GM10248 (cell line): ENCODE measurements at regions not wholly inside any gene's neighbourhood (a gene's known extent, or its start where the extent isn't known, plus 50 kb on each side); places are given as distances from the start of the nearest gene placed in this dataset.
"Not testable (repeated sequence)": the region's sequence is repeated elsewhere in the genome, so short reads cannot be mapped to it uniquely, and the experiment has no call there.

Experiments
- CTCF ChIA-PET: fragments of 300-600 bp; sonication (Branson Sonifier 250); formaldehyde crosslinking; extraction: SDS; loops from one replicate; lab custom pipeline; 2021; ENCODE audit warnings: antibody characterized with exemption; lab: Yijun Ruan, JAX
- POLR2A ChIA-PET: fragments of 350-650 bp; sonication (Branson Sonifier 250); formaldehyde crosslinking; extraction: SDS; loops from one replicate; lab custom pipeline; 2020; ENCODE audit warnings: antibody characterized with exemption; lab: Yijun Ruan, JAX
- DNase-seq: peaks from one replicate; pipeline ENCODE4 v3.0.0; 2012; ENCODE audit errors: extremely low spot score
- TF ChIP-seq, protein P1 (sequence below): IDR thresholded peaks from 2 replicates; pipeline ENCODE4 v1.5.1; 2012; ENCODE audit warnings: mild to moderate bottlenecking, low read depth; ENCODE audit errors: extremely low read depth, missing control alignments, control extremely low read depth

DNA sequence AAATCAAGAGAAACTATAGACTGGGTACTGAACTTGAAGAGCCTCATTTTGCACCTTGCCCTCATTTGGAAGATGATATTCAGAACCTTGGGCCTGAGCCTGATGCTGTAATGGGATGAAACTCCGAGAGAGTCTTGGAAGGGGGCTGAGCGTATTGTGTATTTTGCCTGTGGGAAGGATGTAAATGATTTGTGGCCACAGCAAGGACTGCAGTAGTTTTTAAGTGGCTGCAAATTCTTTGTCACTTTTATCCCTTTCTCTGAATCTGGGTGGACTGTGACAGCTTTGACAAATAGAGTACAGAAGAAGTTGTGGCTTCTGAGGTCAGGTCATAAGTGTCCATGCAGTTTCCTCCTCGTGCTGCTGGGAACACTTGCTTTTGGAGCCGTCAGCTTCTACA is 221.2 kb downstream of the ADRA2A start:
- ChIA-PET CTCF (no interaction called here), POLR2A (no interaction called here)
- TF ChIP-seq, protein P1, sequence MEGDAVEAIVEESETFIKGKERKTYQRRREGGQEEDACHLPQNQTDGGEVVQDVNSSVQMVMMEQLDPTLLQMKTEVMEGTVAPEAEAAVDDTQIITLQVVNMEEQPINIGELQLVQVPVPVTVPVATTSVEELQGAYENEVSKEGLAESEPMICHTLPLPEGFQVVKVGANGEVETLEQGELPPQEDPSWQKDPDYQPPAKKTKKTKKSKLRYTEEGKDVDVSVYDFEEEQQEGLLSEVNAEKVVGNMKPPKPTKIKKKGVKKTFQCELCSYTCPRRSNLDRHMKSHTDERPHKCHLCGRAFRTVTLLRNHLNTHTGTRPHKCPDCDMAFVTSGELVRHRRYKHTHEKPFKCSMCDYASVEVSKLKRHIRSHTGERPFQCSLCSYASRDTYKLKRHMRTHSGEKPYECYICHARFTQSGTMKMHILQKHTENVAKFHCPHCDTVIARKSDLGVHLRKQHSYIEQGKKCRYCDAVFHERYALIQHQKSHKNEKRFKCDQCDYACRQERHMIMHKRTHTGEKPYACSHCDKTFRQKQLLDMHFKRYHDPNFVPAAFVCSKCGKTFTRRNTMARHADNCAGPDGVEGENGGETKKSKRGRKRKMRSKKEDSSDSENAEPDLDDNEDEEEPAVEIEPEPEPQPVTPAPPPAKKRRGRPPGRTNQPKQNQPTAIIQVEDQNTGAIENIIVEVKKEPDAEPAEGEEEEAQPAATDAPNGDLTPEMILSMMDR = no peak
- DNase-seq = no peak

DNA sequence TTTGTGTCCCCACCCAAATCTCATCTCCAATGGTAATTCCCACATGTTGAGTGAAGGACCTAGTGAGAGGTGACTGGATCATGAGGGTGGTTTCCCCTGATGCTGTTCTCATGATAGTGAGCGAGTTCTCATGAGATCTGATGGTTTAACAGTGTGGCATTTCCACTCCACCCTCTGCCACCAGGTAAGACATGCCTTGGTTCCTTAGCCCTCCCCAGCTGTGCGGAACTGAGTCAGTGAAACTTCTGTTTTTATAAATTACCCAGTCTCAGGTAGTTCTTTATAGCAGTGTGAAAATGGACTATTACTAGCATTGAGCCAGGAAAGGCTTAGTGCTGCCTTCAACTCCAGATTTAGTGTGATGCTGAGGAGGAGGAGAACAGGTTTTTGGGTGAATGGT is 222.2 kb downstream of the ADRA2A start:
- DNase-seq = no peak
- CTCF ChIA-PET = no interaction called here
- POLR2A ChIA-PET = no interaction called here
- TF ChIP-seq, protein P1 = no peak

DNA sequence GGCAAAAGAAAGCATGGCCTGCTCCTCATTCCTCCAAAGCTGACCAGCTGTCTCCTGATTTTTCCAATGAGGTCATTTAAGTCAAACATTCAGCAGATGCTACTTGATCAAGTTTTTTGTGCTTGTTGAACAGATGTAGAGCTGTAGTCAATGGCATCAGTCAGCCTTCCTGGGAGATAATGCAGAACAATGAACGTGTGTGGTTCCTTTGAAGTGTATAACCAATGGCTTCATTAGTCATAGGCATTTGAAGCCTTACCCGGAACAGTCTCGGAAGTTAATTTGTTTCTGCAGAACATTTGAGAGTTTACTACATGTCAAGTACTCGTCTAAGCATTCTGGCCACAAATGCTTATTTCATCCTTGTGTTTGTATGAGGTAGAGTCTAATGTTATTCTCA is 227.1 kb downstream of the ADRA2A start:
- TF ChIP-seq, protein P1 = no peak
- POLR2A ChIA-PET = no interaction called here
- CTCF ChIA-PET = interaction anchor here (1.1 kb wide), 1 partner anchor 120 kb away, joined by 3 read pairs; no protein-coding TSS in a partner anchor
- no peak for DNase-seq

DNA sequence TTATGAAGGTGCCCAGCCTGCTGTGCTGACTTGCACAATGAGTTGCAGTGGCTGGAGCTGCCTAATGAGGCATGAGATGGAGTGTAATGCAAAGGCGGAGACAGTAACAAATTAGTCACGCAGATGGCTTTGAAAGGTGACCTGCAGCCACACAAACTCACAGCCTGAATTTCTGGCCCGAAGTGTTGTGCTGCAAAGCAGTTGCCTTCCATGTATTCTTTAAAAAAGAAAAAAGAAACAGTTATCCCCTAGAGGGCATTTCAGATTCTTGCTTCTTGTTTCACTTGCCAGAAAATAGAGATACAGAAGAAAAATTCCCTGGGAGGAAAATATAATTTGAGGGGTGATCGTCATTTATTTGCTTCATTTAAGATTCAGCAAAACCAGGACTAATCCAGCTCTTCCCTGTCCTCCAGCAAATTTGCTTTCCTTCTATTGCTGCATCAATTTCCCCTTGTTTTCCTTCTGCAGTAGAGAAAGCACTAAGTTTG is 239.9 kb downstream of the ADRA2A start:
- no peak for DNase-seq
- ChIA-PET POLR2A (no interaction called here), CTCF (no interaction called here)
- TF ChIP-seq, protein P1 = no peak

DNA sequence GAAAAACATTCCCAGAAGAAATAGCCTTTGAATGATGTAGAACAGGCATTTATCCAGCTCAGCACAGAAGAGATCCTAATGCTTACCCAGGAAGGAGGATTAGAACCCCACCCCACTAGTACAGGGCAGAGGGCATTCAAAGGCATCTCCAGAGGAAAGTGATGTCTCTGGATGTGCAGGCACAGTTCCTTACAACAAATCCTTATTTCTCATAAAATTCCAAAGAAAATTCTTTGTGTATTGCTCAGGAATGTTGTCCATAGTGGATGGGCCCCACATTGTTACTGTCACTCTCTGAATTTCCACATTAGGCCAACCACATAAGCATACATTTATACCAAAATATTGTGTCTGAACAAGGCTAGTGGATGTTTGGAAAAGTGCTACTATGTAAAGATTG is 243.0 kb downstream of the ADRA2A start:
- no peak for DNase-seq
- ChIA-PET POLR2A (no interaction called here), CTCF (no interaction called here)
- TF ChIP-seq, protein P1 = no peak

DNA sequence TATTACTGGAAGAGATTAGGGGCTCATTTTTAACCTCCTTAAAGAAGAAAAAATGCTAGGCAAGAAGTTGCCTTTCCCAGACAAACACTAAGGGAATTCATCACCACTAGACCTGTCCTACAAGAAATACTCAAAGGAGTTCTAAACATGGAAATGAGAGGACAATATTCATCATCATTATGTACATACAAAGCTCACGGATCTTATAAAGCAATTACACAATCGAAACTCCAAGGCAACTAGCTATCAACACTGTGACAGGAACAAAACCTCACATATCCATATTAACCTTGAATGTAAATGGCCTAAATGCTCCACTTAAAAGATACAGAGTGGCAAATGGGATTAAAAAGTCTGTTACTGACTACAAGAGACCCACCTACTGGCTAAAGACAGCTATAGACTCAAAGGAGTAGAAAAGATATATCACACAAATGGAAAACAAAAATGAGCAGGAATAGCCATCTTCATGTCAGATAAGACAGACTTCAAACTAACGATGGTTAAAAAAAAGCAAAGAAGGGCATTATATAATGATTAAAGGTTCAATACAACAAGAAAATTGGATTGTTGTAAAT is 246.6 kb downstream of the ADRA2A start:
- ChIA-PET CTCF (interaction anchor here (1.0 kb wide), 1 partner anchor 12 kb away, joined by 3 read pairs; no protein-coding TSS in a partner anchor), POLR2A (no interaction called here)
- TF ChIP-seq, protein P1 = no peak
- no peak for DNase-seq

DNA sequence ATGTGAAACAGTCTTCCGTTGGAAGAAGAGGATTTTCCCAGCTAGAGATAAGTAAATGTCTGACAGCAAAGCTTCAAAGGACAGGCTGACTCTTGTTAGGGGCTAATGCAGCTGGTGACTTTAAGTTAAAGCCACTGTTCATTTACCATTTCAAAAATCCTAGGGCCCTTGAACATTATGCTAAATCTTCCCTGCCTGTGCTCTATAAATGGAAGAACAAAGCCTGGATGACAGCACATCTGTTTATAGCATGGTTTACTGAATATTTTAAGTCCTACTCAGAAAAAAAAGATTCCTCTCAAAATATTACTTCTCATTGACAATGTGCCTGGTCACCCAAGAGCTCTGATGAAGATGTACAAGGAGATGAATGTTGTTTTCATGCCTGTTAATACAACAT is 255.3 kb downstream of the ADRA2A start:
- CTCF ChIA-PET = interaction anchor here (1.4 to 1.6 kb wide), 2 partner anchors 11 to 20 kb away, joined by 4 read pairs; no protein-coding TSS in a partner anchor
- DNase-seq, POLR2A ChIA-PET: not testable (repeated sequence)
